Parathyroid adenoma (tissue), 2 donors: ENCODE measurements at regions not wholly inside any gene's neighbourhood (a gene's known extent, or its start where the extent isn't known, plus 50 kb on each side); places are given as distances from the start of the nearest gene placed in this dataset.

ENCODE experiments used
- H2AFZ ChIP-seq: fragments of 300-600 bp; sonication (generic); one replicate; pipeline ENCODE4 v1.7.0; 2017; ENCODE audit warnings: antibody characterized with exemption, mild to moderate bottlenecking
- H3K27ac ChIP-seq: fragments of 300-600 bp; sonication (generic); one replicate; pipeline ENCODE4 v1.7.0; 2017
- H3K27me3 ChIP-seq: fragments of 300-600 bp; sonication (generic); one replicate; pipeline ENCODE4 v1.7.0; 2017; ENCODE audit warnings: low read length; ENCODE audit not compliant: control insufficient read depth, insufficient read depth
- H3K36me3 ChIP-seq: fragments of 300-600 bp; sonication (generic); one replicate; pipeline ENCODE4 v1.7.0; 2017; ENCODE audit warnings: low read length; ENCODE audit not compliant: control insufficient read depth, insufficient read depth
- H3K4me1 ChIP-seq: fragments of 300-600 bp; sonication (generic); one replicate; pipeline ENCODE4 v1.7.0; 2017; ENCODE audit warnings: control low read depth
- H3K4me2 ChIP-seq: fragments of 300-600 bp; sonication (generic); one replicate; pipeline ENCODE4 v1.7.0; 2017; ENCODE audit warnings: low read length
- H3K4me3 ChIP-seq: fragments of 300-600 bp; sonication (generic); one replicate; pipeline ENCODE4 v1.7.0; 2017; ENCODE audit warnings: low read depth, low read length
- H3K79me2 ChIP-seq: fragments of 300-600 bp; sonication (generic); one replicate; pipeline ENCODE4 v1.7.0; 2017; ENCODE audit warnings: control low read depth
- H3K9ac ChIP-seq: fragments of 300-600 bp; sonication (generic); one replicate; pipeline ENCODE4 v1.7.0; 2017; ENCODE audit warnings: mild to moderate bottlenecking
- H3K9me3 ChIP-seq: fragments of 300-600 bp; sonication (generic); one replicate; pipeline ENCODE4 v1.7.0; 2017; ENCODE audit warnings: low read length; ENCODE audit not compliant: control insufficient read depth
- CTCF ChIP-seq: fragments of 300-600 bp; sonication (generic); IDR thresholded peaks from one replicate; pipeline ENCODE4 v1.7.0; 2017; ENCODE audit warnings: antibody characterized with exemption, mild to moderate bottlenecking
- donor health status: primary hyperparathyroidism.

- TF ChIP-seq CTCF = no peak
- no peaks in the 10 kb centered on the region for H3K27me3 ChIP-seq
- no peaks in the 10 kb centered on the region for H3K36me3 ChIP-seq
- H3K9me3 ChIP-seq = no peaks in the 10 kb centered on the region
- H2AFZ ChIP-seq = no peak overlapping the region
- H3K4me2 ChIP-seq = no peak overlapping the region
- H3K4me3 ChIP-seq = no peak overlapping the region
- no peak overlapping the region for H3K27ac ChIP-seq
- no peak overlapping the region for H3K9ac ChIP-seq
- H3K79me2 ChIP-seq = no peaks in the 10 kb centered on the region
- no peaks in the 10 kb centered on the region for H3K4me1 ChIP-seq
Measured at GRCh38 chr15:38650384-38650783, 85.8 kb upstream of the RASGRP1 start.

DNA sequence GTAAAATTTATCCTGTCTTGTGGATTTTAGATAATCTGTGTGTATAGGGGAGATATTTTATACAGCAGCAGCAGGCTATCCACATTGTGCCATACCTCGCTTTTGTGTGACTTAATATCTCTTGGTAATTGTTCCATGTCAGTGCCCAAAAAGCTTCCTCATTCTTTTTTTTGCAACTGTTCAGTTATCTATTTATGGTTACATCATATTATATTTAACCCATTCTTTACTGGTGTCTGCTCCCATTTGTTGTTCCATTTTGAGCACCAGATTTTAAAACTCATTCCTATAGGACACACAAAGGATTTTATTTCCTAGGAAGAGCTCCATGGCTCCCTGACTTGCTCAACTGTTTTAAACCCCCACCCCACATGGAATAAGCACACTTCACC is 86.3 kb upstream of the RASGRP1 start:
- no peak overlapping the region for H3K9ac ChIP-seq
- H3K36me3 ChIP-seq = no peaks in the 10 kb centered on the region
- H3K9me3 ChIP-seq = no peaks in the 10 kb centered on the region
- H3K27ac ChIP-seq = no peak overlapping the region
- H3K4me1 ChIP-seq = no peaks in the 10 kb centered on the region
- no peaks in the 10 kb centered on the region for H3K27me3 ChIP-seq
- H2AFZ ChIP-seq = no peak overlapping the region
- no peak for TF ChIP-seq CTCF
- H3K4me3 ChIP-seq = no peak overlapping the region
- no peak overlapping the region for H3K4me2 ChIP-seq
- H3K79me2 ChIP-seq = no peaks in the 10 kb centered on the region

DNA sequence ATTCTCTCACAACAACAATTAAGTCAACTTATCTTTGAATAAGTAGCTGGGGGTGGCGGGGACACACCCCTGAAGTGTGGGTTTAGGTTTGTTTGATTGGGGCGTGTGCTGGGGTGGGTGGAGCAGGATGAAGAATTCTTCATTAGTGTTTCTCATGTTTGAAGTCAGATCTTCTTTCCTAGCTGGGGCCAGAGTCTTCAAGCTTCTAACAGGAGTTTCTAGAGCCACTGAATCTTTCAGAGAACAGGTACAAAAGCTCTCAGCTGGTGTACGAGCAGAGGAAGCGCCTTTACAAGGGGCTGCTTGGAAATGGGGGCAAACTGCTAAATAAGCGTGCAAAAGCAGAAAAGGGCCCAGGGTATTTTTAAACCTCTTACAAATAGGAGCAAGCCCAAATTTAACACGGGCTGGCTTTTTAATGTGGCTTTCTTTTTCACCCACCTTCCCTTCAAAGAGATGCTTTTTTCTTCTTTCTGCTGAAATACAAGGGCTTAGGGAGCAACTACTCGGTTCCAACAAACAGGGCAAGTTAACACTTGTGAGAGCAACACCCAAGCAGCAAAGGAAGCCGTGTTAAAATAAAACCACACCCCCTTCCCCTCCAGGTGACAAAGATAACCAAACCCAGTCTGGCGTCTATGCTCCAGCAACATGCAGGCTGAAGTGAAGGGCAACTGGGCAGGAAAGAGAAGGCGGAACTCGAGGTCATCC is 86.9 kb upstream of the RASGRP1 start:
- Histone ChIP-seq H2AFZ (no peak overlapping the region), H3K4me1 (no peaks in the 10 kb centered on the region), H3K27me3 (no peaks in the 10 kb centered on the region), H3K9ac (no peak overlapping the region), H3K4me2 (no peak overlapping the region), H3K4me3 (no peak overlapping the region), H3K36me3 (no peaks in the 10 kb centered on the region), H3K9me3 (no peaks in the 10 kb centered on the region), H3K27ac (no peak overlapping the region), H3K79me2 (no peaks in the 10 kb centered on the region)
- no peak for TF ChIP-seq CTCF

DNA sequence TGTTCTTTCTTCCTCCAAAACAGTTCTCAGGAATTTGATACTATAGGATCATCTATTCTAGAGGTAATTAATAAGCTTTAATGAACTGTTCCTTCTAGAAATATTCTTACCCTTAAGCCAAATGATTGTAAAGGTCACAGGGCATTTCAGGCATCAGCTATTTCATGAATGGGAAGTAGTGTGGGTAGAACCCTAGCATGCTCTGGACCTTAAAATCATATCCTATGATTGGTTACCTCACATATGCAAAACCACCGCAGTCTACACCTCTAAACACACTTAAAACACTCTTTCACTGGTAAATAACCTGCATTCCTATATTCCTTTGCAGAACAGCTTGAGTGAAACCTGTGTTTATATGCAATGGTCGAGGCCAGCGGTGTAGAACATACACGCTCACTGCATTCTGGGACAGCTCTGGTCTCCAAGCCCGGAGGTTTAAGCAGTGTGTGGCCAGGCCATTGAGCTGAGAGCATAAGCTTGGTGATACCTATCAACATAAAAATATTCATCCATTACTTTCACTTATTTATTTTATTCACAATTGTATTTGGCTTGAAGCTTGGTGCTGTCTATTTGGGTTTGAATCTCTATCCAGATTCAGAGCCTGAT is 87.7 kb upstream of the RASGRP1 start:
- Histone ChIP-seq H3K9ac (no peak overlapping the region), H3K27me3 (no peaks in the 10 kb centered on the region), H3K4me3 (no peak overlapping the region), H2AFZ (no peak overlapping the region), H3K9me3 (no peaks in the 10 kb centered on the region), H3K4me2 (no peak overlapping the region), H3K36me3 (no peaks in the 10 kb centered on the region), H3K79me2 (no peaks in the 10 kb centered on the region), H3K4me1 (no peaks in the 10 kb centered on the region), H3K27ac (no peak overlapping the region)
- no peak for TF ChIP-seq CTCF

DNA sequence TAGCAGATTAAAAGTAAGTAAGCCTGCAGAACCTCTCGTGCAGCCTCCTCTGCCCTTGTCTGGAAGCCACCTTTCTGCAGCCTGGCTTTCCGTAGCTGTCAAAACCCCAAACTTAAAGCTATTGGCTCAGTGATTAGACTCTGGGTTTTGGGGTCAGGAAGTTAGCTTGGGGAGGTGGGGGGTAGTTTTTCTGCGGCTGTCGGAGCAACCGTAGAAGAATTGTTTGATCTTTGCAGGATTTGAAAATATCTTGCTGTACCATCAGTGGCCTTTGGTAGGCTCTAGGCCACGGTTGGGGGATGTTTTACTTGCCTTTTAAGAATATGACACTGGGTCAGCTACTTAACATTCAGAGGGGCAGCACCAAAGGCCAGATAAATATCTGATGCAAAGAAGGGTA is 88.4 kb upstream of the RASGRP1 start:
- Histone ChIP-seq H3K79me2 (no peaks in the 10 kb centered on the region), H3K27me3 (no peaks in the 10 kb centered on the region), H3K9me3 (no peaks in the 10 kb centered on the region), H2AFZ (no peak overlapping the region), H3K36me3 (no peaks in the 10 kb centered on the region), H3K4me1 (no peaks in the 10 kb centered on the region), H3K4me2 (no peak overlapping the region), H3K4me3 (no peak overlapping the region), H3K27ac (no peak overlapping the region), H3K9ac (no peak overlapping the region)
- no peak for TF ChIP-seq CTCF
